ENCODE measurements at regions not wholly inside any gene's neighbourhood (a gene's known extent, or its start where the extent isn't known, plus 50 kb on each side); places are given as distances from the start of the nearest gene placed in this dataset.

- intact Hi-C loops (cut with DNase I), result no loop called here
- FAIRE-seq (no peak), DNase-seq (no peak)
- no peaks in the 10 kb centered on the region for H3K4me1 ChIP-seq (ENCODE audit: control insufficient read depth in 2 of 3, insufficient read depth in 2 of 3, low read depth in 1 of 3, low read length in 3 of 3)
- H3K9me3 ChIP-seq (ENCODE audit: control insufficient read depth in 2 of 3, insufficient read depth in 1 of 3, low read length in 3 of 3), result peaks cover 0 to 4% (median 0%) of the 10 kb centered on the region in 3 donors
- H3K27me3 ChIP-seq (ENCODE audit: control insufficient read depth, insufficient read depth, low read length), result no peaks in the 10 kb centered on the region
- no peak for TF ChIP-seq CTCF (IDR thresholded peaks at IDR 0.05; ENCODE audit: borderline replicate concordance, extremely low read depth, insufficient read depth)
- H3K9ac ChIP-seq (ENCODE audit: low read length in 3 of 3), result no peak overlapping the region
- no peaks in the 10 kb centered on the region for H3K36me3 ChIP-seq (ENCODE audit: control insufficient read depth in 2 of 3, insufficient read depth in 3 of 3, low read length in 3 of 3)
- no peak overlapping the region for H3K4me3 ChIP-seq (ENCODE audit: low read length in 3 of 3)
- no peak overlapping the region for H3K27ac ChIP-seq (ENCODE audit: low read depth in 2 of 2, low read length in 2 of 2)
These were observed 170.5 kb downstream of the C16orf95 start for GRCh38 chr16:87146676-87147075.

GRCh38 chr16:87149051-87149450, 168.1 kb downstream of the C16orf95 start:
- FAIRE-seq (no peak), DNase-seq (no peak)
- no peak for TF ChIP-seq CTCF (IDR thresholded peaks at IDR 0.05; ENCODE audit: borderline replicate concordance, extremely low read depth, insufficient read depth)
- no peak overlapping the region for H3K27ac ChIP-seq (ENCODE audit: low read depth in 2 of 2, low read length in 2 of 2)
- H3K9ac ChIP-seq (ENCODE audit: low read length in 3 of 3), result no peak overlapping the region
- H3K27me3 ChIP-seq (ENCODE audit: control insufficient read depth, insufficient read depth, low read length), result no peaks in the 10 kb centered on the region
- H3K4me3 ChIP-seq (ENCODE audit: low read length in 3 of 3), result no peak overlapping the region
- peaks cover 0 to 4% (median 0%) of the 10 kb centered on the region in 3 donors for H3K9me3 ChIP-seq (ENCODE audit: control insufficient read depth in 2 of 3, insufficient read depth in 1 of 3, low read length in 3 of 3)
- no peaks in the 10 kb centered on the region for H3K4me1 ChIP-seq (ENCODE audit: control insufficient read depth in 2 of 3, insufficient read depth in 2 of 3, low read depth in 1 of 3, low read length in 3 of 3)
- H3K36me3 ChIP-seq (ENCODE audit: control insufficient read depth in 2 of 3, insufficient read depth in 3 of 3, low read length in 3 of 3), result no peaks in the 10 kb centered on the region
- intact Hi-C loops (cut with DNase I), result no loop called here

- FAIRE-seq (no peak), DNase-seq (no peak)
- Histone ChIP-seq H3K27me3 (ENCODE audit: control insufficient read depth, insufficient read depth, low read length) (no peaks in the 10 kb centered on the region), H3K9me3 (ENCODE audit: control insufficient read depth in 2 of 3, insufficient read depth in 1 of 3, low read length in 3 of 3) (peaks cover 0 to 4% (median 0%) of the 10 kb centered on the region in 3 donors), H3K4me3 (ENCODE audit: low read length in 3 of 3) (no peak overlapping the region), H3K9ac (ENCODE audit: low read length in 3 of 3) (no peak overlapping the region), H3K27ac (ENCODE audit: low read depth in 2 of 2, low read length in 2 of 2) (no peak overlapping the region), H3K36me3 (ENCODE audit: control insufficient read depth in 2 of 3, insufficient read depth in 3 of 3, low read length in 3 of 3) (no peaks in the 10 kb centered on the region), H3K4me1 (ENCODE audit: control insufficient read depth in 2 of 3, insufficient read depth in 2 of 3, low read depth in 1 of 3, low read length in 3 of 3) (no peaks in the 10 kb centered on the region)
- TF ChIP-seq CTCF (IDR thresholded peaks at IDR 0.05; ENCODE audit: borderline replicate concordance, extremely low read depth, insufficient read depth), result no peak
- intact Hi-C loops (cut with DNase I), result no loop called here
These were observed 166.9 kb downstream of the C16orf95 start for GRCh38 chr16:87150262-87150661.

GRCh38 chr16:87150681-87151280, 166.4 kb downstream of the C16orf95 start:
- Histone ChIP-seq H3K36me3 (ENCODE audit: control insufficient read depth in 2 of 3, insufficient read depth in 3 of 3, low read length in 3 of 3) (no peaks in the 10 kb centered on the region), H3K9ac (ENCODE audit: low read length in 3 of 3) (no peak overlapping the region), H3K4me3 (ENCODE audit: low read length in 3 of 3) (no peak overlapping the region), H3K4me1 (ENCODE audit: control insufficient read depth in 2 of 3, insufficient read depth in 2 of 3, low read depth in 1 of 3, low read length in 3 of 3) (no peaks in the 10 kb centered on the region), H3K9me3 (ENCODE audit: control insufficient read depth in 2 of 3, insufficient read depth in 1 of 3, low read length in 3 of 3) (peaks cover 0 to 4% (median 0%) of the 10 kb centered on the region in 3 donors), H3K27me3 (ENCODE audit: control insufficient read depth, insufficient read depth, low read length) (no peaks in the 10 kb centered on the region), H3K27ac (ENCODE audit: low read depth in 2 of 2, low read length in 2 of 2) (no peak overlapping the region)
- intact Hi-C loops (cut with DNase I), result no loop called here
- TF ChIP-seq CTCF (IDR thresholded peaks at IDR 0.05; ENCODE audit: borderline replicate concordance, extremely low read depth, insufficient read depth), result no peak
- DNase-seq (no peak), FAIRE-seq (no peak)

All from kidney (tissue), 13 donors.